HEK293 (cell line): ENCODE measurements at regions not wholly inside any gene's neighbourhood (a gene's known extent, or its start where the extent isn't known, plus 50 kb on each side); places are given as distances from the start of the nearest gene placed in this dataset.

ENCODE experiments used
- CTCF ChIA-PET: fragments of 350-600 bp; formaldehyde crosslinking; extraction: SDS; loops from one replicate; lab custom pipeline; 2021; ENCODE audit warnings: antibody characterized with exemption; lab: Yijun Ruan, JAX
- POLR2A ChIA-PET: fragments of 300-600 bp; formaldehyde crosslinking; extraction: SDS; loops from one replicate; lab custom pipeline; 2020; ENCODE audit warnings: antibody characterized with exemption, inconsistent platforms; lab: Yijun Ruan, JAX
- H3K27ac ChIP-seq: fragments of 200-500 bp; sonication (Bioruptor generic); 2 replicates; pipeline ENCODE4 v1.5.1; 2014; ENCODE audit warnings: low read depth, low read length, control low read depth, inconsistent platforms; ENCODE audit errors: extremely low read depth
- H3K36me3 ChIP-seq, 2 experiments: fragments of 200-500 bp in 1 of 2; sonication (Bioruptor generic) in 1 of 2; 1 replicate in 1 of 2; 2 replicates in 1 of 2; pipeline ENCODE4 v1.5.1; 2014 to 2017; ENCODE audit warnings: inconsistent platforms in 2 of 2, low read length in 2 of 2; ENCODE audit not compliant: control insufficient read depth in 2 of 2, insufficient read depth in 1 of 2
- H3K4me1 ChIP-seq: fragments of 200-500 bp; sonication (Bioruptor generic); 2 replicates; pipeline ENCODE4 v1.5.1; 2014; ENCODE audit warnings: mild to moderate bottlenecking, low read length, inconsistent platforms; ENCODE audit not compliant: control insufficient read depth, insufficient read depth
- H3K4me3 ChIP-seq: 2 replicates; pipeline ENCODE4 v1.5.1; 2011; ENCODE audit warnings: low read depth, mild to moderate bottlenecking, control low read depth, low read length, moderate library complexity
- H3K9me3 ChIP-seq: fragments of 200-500 bp; sonication (Bioruptor generic); 2 replicates; pipeline ENCODE4 v1.5.1; 2014; ENCODE audit warnings: low read depth, low read length, inconsistent platforms; ENCODE audit not compliant: control insufficient read depth, insufficient read depth
- HIC1 ChIP-seq: fragments of 450-650 bp; formaldehyde crosslinking; IDR thresholded peaks from 2 replicates; pipeline ENCODE4 v1.5.1; 2016; ENCODE audit warnings: missing biosample characterization, missing genetic modification characterization
- MYNN ChIP-seq: fragments of 450-650 bp; formaldehyde crosslinking; IDR thresholded peaks from 2 replicates; pipeline ENCODE4 v1.5.1; 2016; ENCODE audit warnings: missing biosample characterization, missing genetic modification characterization, borderline replicate concordance
- OVOL3 ChIP-seq: fragments of 450-650 bp; formaldehyde crosslinking; IDR thresholded peaks from 2 replicates; pipeline ENCODE4 v1.5.1; 2016; ENCODE audit warnings: missing biosample characterization, missing genetic modification characterization
- PRDM6 ChIP-seq: fragments of 450-650 bp; formaldehyde crosslinking; IDR thresholded peaks from 2 replicates; pipeline ENCODE4 v1.5.1; 2017; ENCODE audit warnings: missing biosample characterization, missing genetic modification characterization
- SP3 ChIP-seq: fragments of 450-650 bp; formaldehyde crosslinking; IDR thresholded peaks from 2 replicates; pipeline ENCODE4 v1.5.1; 2016; ENCODE audit warnings: missing biosample characterization, missing genetic modification characterization
- TRIM28 ChIP-seq: IDR thresholded peaks from 2 replicates; pipeline ENCODE4 v1.6.1; 2011; ENCODE audit warnings: low read length, control low read depth, borderline replicate concordance
- ZNF292 ChIP-seq: fragments of 450-650 bp; formaldehyde crosslinking; IDR thresholded peaks from 2 replicates; pipeline ENCODE4 v1.5.1; 2016; ENCODE audit warnings: low read depth, missing biosample characterization, missing genetic modification characterization, borderline replicate concordance
- ZNF341 ChIP-seq: fragments of 450-650 bp; formaldehyde crosslinking; IDR thresholded peaks from 2 replicates; pipeline ENCODE4; 2016; ENCODE audit warnings: low read depth, missing biosample characterization, missing genetic modification characterization
- ZNF354C ChIP-seq: fragments of 450-650 bp; formaldehyde crosslinking; IDR thresholded peaks from 2 replicates; pipeline ENCODE4 v1.5.1; 2016; ENCODE audit warnings: missing biosample characterization, missing genetic modification characterization, low read depth, borderline replicate concordance
- ZNF449 ChIP-seq: fragments of 450-650 bp; formaldehyde crosslinking; IDR thresholded peaks from 2 replicates; pipeline ENCODE4 v1.5.1; 2017; ENCODE audit warnings: missing biosample characterization, mild to moderate bottlenecking, missing genetic modification characterization, moderate library complexity
- ZNF521 ChIP-seq: fragments of 450-650 bp; formaldehyde crosslinking; IDR thresholded peaks from 2 replicates; pipeline ENCODE4 v1.5.1; 2017; ENCODE audit warnings: missing biosample characterization, mild to moderate bottlenecking, missing genetic modification characterization
- ZNF544 ChIP-seq: fragments of 450-650 bp; formaldehyde crosslinking; IDR thresholded peaks from 2 replicates; pipeline ENCODE4 v1.5.0; 2017; ENCODE audit warnings: missing biosample characterization, missing genetic modification characterization
- TF ChIP-seq, protein P1 (sequence below): fragments of 450-650 bp; formaldehyde crosslinking; IDR thresholded peaks from 2 replicates; pipeline ENCODE4 v1.5.1; 2016; ENCODE audit warnings: missing biosample characterization, missing genetic modification characterization
- TF ChIP-seq, protein P2 (sequence below): fragments of 450-650 bp; formaldehyde crosslinking; IDR thresholded peaks from 2 replicates; pipeline ENCODE4 v1.5.1; 2016; ENCODE audit warnings: missing biosample characterization, missing genetic modification characterization
- TF ChIP-seq, protein P3 (sequence below): fragments of 450-650 bp; formaldehyde crosslinking; IDR thresholded peaks from 2 replicates; pipeline ENCODE4 v1.5.1; 2017; ENCODE audit warnings: missing biosample characterization, missing genetic modification characterization
- TF ChIP-seq, protein P4 (sequence below): fragments of 450-650 bp; formaldehyde crosslinking; IDR thresholded peaks from 2 replicates; pipeline ENCODE4 v1.5.1; 2016; ENCODE audit warnings: missing biosample characterization, missing genetic modification characterization, borderline replicate concordance

DNA sequence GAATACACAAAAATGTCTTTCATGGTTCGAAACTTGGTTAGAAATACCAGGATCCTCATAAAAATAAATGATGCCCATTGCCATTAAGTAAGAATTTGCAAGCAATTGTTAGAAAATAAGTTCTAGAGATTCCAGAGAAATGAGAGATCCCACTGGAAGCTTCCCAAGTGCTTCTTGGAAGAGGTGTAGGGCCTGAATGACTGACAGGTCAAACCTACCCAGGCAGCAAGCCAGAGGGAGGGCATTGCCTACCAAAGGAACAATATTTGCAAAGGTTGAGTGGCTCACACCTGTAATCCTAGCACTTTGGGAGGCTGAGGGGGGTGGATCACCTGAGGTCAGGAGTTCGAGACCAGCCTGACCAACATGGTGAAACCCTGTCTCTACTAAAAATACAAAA, 777.0 kb upstream of the WWC1 start:
- Histone ChIP-seq H3K9me3 (no peaks in the 10 kb centered on the region), H3K36me3 (no peaks in the 10 kb centered on the region), H3K27ac (no peak overlapping the region), H3K4me3 (no peak overlapping the region)
- ChIA-PET CTCF (interaction anchor here (0.6 kb wide), 1 partner anchor 183 kb away, joined by 3 read pairs; no protein-coding TSS in a partner anchor), POLR2A (no interaction called here)
- TF ChIP-seq, protein P1, sequence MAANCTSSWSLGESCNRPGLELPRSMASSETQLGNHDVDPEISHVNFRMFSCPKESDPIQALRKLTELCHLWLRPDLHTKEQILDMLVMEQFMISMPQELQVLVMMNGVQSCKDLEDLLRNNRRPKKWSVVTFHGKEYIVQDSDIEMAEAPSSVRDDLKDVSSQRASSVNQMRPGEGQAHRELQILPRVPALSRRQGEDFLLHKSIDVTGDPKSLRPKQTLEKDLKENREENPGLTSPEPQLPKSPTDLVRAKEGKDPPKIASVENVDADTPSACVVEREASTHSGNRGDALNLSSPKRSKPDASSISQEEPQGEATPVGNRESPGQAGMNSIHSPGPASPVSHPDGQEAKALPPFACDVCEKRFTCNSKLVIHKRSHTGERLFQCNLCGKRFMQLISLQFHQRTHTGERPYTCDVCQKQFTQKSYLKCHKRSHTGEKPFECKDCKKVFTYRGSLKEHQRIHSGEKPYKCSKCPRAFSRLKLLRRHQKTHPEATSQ (tag by site-specific recombination), result no peak
- TF ChIP-seq ZNF449 (tag by site-specific recombination) (no peak), TRIM28 (no peak), OVOL3 (tag by site-specific recombination) (no peak), ZNF544 (tag by site-specific recombination) (no peak), ZNF521 (tag by site-specific recombination) (no peak), MYNN (no peak), SP3 (tag by site-specific recombination) (no peak), PRDM6 (tag by site-specific recombination) (no peak), ZNF354C (no peak), ZNF341 (tag by site-specific recombination) (no peak), ZNF292 (tag by site-specific recombination) (no peak), HIC1 (tag by site-specific recombination) (no peak)
- TF ChIP-seq, protein P2, sequence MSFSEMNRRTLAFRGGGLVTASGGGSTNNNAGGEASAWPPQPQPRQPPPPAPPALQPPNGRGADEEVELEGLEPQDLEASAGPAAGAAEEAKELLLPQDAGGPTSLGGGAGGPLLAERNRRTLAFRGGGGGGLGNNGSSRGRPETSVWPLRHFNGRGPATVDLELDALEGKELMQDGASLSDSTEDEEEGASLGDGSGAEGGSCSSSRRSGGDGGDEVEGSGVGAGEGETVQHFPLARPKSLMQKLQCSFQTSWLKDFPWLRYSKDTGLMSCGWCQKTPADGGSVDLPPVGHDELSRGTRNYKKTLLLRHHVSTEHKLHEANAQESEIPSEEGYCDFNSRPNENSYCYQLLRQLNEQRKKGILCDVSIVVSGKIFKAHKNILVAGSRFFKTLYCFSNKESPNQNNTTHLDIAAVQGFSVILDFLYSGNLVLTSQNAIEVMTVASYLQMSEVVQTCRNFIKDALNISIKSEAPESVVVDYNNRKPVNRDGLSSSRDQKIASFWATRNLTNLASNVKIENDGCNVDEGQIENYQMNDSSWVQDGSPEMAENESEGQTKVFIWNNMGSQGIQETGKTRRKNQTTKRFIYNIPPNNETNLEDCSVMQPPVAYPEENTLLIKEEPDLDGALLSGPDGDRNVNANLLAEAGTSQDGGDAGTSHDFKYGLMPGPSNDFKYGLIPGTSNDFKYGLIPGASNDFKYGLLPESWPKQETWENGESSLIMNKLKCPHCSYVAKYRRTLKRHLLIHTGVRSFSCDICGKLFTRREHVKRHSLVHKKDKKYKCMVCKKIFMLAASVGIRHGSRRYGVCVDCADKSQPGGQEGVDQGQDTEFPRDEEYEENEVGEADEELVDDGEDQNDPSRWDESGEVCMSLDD (tag by site-specific recombination), result no peak
- TF ChIP-seq, protein P3, sequence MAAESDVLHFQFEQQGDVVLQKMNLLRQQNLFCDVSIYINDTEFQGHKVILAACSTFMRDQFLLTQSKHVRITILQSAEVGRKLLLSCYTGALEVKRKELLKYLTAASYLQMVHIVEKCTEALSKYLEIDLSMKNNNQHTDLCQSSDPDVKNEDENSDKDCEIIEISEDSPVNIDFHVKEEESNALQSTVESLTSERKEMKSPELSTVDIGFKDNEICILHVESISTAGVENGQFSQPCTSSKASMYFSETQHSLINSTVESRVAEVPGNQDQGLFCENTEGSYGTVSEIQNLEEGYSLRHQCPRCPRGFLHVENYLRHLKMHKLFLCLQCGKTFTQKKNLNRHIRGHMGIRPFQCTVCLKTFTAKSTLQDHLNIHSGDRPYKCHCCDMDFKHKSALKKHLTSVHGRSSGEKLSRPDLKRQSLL (tag by site-specific recombination), result no peak
- TF ChIP-seq, protein P4, sequence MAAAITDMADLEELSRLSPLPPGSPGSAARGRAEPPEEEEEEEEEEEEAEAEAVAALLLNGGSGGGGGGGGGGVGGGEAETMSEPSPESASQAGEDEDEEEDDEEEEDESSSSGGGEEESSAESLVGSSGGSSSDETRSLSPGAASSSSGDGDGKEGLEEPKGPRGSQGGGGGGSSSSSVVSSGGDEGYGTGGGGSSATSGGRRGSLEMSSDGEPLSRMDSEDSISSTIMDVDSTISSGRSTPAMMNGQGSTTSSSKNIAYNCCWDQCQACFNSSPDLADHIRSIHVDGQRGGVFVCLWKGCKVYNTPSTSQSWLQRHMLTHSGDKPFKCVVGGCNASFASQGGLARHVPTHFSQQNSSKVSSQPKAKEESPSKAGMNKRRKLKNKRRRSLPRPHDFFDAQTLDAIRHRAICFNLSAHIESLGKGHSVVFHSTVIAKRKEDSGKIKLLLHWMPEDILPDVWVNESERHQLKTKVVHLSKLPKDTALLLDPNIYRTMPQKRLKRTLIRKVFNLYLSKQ (tag by site-specific recombination), result no peak
- TF ChIP-seq, all 188 proteins: peak for 0
- H3K4me1 ChIP-seq, result no peaks in the 10 kb centered on the region
